ENCODE measurements at regions not wholly inside any gene's neighbourhood (a gene's known extent, or its start where the extent isn't known, plus 50 kb on each side); places are given as distances from the start of the nearest gene placed in this dataset.

DNA sequence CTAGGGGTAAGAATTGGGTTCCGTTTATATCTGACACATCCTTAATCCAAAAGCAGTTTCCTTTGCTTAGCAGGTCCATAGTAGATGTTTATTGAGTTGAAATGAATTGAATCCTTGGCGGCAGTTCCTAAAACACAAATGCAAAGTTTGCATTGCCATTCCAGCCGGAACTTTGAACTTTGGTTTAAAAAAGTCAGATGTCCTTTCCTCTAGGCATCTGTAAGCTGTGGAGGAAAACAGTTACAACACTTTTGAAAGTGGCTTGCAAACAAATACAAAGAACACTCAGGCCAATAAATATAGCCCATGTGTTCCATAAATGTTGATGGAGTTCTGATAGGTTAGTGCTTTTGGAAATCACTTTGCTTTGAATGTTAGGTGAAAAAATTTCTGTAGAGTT lies 374.7 kb upstream of the RARB start:
- TF ChIP-seq CTCF (IDR thresholded peaks at IDR 0.05; ENCODE audit: insufficient read depth, low read length) (no peak), REST (IDR thresholded peaks at IDR 0.05; ENCODE audit: insufficient replicate concordance, low read depth) (no peak), POLR2AphosphoS5 (IDR thresholded peaks at IDR 0.05; ENCODE audit: low read depth) (no peak), SPI1 (IDR thresholded peaks at IDR 0.05; ENCODE audit: borderline replicate concordance, low read depth) (no peak), GABPA (IDR thresholded peaks at IDR 0.05; ENCODE audit: low read depth) (no peak)
